Upper lobe of left lung (tissue), 4 donors: ENCODE measurements at regions not wholly inside any gene's neighbourhood (a gene's known extent, or its start where the extent isn't known, plus 50 kb on each side); places are given as distances from the start of the nearest gene placed in this dataset.

Experiments used
- POLR2A ChIP-seq, 4 donors: fragments of 450-650 bp; IDR thresholded peaks; one replicate each; pipeline ENCODE4 v1.5.1; 2016 to 2017; ENCODE audit warnings: antibody characterized with exemption in 4 of 4, mild to moderate bottlenecking in 2 of 4
- TF ChIP-seq, protein P1 (sequence below), 6 experiments: fragments of 450-650 bp in 4 of 6; fragments of 200-600 bp in 2 of 6; sonication (generic) in 2 of 6; IDR thresholded peaks; one replicate each; pipeline ENCODE4 v1.5.1; 2016 to 2019; ENCODE audit warnings: antibody characterized with exemption in 6 of 6

DNA sequence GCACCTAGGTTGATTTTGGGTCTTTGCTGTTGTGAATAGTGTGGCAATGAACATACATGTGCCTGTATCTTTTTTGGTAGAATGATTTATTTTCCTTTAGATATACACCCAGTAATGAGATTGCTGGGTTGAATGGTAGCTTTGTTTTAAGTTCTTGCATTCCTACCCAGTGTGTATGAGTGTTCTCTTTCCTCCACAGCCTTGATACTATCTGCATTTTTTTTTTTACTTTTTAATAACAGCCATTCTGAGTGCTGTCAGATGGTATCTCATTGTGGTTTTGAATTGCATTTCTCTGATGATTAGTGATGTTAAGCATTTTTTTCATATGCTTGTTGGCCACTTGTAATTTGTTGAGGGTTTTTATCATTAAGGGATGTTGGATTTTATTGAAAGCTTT is 351.8 kb upstream of the GNPDA2 start:
- TF ChIP-seq POLR2A (IDR thresholded peaks at IDR 0.05) = no peak
- TF ChIP-seq, protein P1, sequence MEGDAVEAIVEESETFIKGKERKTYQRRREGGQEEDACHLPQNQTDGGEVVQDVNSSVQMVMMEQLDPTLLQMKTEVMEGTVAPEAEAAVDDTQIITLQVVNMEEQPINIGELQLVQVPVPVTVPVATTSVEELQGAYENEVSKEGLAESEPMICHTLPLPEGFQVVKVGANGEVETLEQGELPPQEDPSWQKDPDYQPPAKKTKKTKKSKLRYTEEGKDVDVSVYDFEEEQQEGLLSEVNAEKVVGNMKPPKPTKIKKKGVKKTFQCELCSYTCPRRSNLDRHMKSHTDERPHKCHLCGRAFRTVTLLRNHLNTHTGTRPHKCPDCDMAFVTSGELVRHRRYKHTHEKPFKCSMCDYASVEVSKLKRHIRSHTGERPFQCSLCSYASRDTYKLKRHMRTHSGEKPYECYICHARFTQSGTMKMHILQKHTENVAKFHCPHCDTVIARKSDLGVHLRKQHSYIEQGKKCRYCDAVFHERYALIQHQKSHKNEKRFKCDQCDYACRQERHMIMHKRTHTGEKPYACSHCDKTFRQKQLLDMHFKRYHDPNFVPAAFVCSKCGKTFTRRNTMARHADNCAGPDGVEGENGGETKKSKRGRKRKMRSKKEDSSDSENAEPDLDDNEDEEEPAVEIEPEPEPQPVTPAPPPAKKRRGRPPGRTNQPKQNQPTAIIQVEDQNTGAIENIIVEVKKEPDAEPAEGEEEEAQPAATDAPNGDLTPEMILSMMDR (IDR thresholded peaks at IDR 0.05) = no peak
